NCI-H1436 treated with DMSO at 0.1 percent for 48 hours (cell line): ENCODE measurements at regions not wholly inside any gene's neighbourhood (a gene's known extent, or its start where the extent isn't known, plus 50 kb on each side); places are given as distances from the start of the nearest gene placed in this dataset.

ENCODE experiments used
- DNase-seq: peaks from one replicate; lab custom pipeline; 2025; lab: John Stamatoyannopoulos, UW

DNA sequence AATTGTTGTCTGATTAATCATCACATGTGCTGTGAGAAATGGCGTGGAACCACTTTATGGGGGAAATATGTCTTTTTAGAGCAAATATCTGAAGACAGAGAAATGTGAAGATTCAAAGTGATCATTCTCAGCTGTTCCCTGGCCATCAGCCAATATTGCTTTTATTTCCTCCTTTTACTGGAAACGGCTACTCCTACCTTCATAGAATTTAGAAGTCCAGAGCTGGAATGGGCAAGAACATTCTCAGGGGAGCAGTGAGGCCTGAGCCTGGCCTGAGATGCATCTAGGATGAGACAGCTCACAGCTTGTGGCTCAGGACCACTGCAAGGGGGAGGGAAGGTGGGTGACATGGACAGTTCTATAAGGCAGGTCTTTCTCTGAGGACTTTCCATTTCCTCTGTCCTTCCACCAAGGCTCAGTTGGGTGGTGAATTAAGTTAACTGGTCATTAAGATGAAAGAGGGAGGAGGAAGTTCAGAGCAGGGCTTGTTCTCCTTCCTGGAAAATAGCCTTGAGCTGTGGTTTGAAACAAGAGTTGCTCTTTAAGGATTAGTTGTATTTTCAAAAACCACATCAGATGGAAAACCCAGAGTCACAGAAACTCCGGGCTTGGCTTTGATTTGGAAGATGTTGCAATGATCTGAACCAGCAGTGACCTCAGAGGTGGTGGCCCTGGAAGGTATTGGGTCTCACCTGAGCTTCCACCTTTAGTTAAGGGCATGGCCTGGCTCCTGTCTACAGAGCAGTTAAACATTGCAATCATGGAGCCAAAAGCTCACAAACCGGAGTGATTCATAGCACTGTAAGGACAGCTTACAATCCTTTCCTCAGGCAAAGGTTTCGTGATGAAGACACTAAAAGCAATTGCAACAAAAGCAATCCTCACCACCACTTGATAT is 144.3 kb downstream of the VAPA start:
- DNase-seq: no peak

DNA sequence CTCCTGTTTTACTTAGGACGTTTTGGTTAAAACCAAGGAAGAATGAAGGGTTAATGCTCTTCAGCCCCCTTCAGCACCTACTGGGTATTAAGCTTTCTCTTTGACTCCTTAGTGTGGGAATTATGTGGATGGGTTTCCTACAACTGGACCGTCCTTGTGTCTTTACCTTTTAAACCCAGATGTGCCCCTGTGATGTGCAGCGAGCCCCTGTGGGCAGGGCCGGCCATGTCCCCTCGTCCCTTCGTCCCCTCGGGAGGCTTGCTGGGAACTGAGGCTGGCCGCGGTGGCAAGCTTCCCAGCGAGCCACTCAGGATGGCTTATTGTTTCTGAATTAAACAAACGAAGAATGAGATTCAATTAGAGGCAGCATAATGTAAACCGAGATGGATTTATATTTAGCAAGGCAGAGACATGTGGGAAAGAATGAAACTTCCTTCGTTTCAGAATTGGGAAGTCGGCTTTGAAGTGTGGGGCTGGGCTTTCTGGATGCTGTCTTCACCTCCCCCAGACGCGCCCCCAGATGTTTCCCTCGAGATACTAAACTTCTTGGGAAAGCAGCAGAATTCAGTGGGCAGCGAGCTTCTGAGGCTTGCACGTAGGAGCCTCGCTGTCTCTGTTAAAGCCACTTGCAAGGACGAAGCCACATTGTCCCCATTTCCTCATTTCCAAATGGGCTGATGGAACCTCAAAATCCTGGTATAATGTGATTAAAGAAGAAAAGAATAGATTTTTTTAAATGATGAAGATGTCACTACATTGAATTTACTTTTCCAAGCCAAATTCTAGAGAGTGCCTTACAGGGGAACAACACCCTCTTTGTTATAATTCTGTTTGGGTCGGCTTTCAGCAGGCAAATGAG is 146.0 kb downstream of the VAPA start:
- DNase-seq: no peak

DNA sequence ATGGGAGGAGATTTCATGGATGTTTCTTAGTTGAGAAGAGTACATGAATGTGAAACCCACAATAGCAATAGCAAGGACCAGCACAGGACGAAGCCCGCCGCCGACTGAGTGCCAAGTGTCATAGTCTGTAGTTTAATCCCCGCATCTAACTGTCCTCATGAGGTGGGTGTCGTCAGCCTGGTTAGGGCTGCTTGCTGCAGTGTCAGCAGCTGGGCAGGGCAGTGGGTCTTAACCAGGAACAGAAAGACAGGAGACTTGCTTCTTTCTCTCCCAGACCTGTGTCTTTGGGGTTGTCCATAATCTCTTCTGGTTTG is 146.6 kb downstream of the VAPA start:
- no peak for DNase-seq

DNA sequence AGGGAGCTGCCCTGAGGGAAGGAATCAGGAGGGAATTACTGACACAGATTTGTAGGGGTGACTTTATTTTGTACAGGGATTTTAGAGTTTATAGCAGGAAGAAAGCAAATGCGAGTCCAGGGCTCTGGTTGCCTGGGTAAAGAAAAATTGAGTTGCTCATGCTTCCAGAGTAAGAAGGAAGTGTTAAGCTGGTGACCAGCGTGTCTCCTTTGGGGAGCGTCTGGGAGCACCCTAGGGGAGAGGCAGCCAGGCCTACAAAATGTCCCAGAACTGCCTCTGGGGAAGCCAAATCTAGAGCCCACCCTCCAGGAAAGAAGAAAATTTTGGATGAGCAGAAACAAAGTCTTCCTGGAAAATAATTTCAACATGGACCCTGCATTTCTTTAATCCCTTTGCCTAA is 147.0 kb downstream of the VAPA start:
- DNase-seq: no peak

DNA sequence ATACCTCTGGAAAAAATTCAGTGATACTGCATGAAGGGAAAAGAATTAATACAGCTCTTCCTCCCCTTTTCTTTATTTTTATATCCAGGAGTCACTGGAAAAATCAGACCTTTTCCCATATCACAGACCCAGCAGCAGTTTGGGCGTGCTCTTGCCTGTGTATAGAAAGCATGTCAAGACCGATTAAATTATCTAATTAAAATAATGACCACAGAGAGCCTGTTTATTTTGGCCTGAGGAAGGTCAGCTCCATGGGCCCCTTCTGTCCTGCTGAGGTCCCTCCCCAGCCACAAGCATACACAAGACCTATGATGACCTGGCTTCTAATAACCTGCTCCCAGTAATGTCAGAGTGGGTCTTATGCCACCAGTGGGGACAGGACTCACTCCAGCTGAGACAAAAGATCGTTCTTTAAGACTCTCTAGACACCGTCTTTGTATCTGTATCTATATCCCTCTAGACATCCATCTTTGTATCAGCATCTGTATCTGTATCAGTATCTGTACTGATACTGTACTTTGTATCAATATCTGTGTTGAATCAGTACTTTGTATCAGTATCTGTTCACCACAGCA is 147.8 kb downstream of the VAPA start:
- DNase-seq: no peak

DNA sequence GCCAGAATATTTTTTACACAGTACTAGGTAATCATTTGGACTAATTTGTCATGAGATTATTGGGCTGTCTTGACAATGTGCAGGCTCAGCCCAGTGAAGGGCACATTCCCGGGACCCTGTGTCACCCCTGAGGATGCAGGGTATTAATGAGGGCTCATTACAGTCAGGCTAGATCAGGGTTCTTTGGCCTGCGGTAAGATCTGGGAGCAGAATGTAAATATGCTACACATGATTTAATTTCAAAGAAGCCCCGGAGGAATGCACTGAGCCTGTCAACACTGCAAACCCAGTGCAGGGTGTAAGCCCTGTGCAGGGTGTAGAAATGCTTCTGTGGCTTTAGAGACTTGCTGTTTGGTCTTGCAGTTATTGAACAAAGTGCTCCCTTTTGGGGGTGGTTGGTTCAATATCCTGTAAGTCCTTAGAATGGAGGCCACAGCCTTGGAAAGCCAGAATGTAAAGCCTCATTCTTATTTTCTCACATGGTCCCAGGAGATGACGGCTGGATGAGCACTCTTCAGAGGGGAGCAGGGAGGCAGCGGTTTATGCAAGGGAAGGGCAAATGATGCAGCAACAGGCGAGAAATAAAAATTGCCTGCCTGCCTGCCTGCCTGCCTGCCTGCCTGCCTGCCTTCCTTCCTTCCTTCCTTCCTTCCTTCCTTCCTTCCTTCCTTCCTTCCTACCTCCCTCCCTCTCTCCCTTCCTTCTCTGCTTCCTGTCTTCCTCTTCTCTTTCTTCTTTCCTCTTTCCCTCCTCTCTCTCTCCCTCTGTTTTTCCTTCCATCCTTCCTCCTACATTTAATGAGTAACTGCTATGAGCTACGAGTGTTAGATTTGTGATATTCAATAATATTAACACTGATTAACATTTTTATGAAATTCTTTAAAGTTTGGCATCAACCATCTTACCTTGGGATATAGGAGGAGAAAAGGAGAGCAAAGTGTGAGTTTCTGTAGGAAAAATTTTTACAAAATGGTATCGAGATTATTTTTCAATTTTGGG is 148.8 kb downstream of the VAPA start:
- DNase-seq: no peak

DNA sequence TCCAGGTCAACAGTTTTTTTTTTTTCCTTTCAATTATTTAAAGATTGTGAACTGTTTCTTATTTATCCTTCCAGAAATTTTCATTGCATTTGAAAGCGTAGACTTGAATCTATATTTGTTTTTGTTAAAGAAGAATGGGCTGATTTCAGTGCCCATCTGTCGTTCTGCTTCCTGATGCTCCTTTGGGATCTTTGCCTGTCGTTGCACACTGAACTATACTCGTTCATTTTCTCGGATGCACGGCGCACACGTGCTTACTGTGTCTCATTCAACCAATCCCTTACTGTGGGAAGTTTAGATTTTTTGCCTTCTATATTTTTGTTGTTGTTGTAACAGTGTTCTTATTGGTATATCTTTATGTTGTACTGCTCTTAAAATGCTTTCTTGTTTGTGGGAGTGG is 149.7 kb downstream of the VAPA start:
- DNase-seq: no peak

DNA sequence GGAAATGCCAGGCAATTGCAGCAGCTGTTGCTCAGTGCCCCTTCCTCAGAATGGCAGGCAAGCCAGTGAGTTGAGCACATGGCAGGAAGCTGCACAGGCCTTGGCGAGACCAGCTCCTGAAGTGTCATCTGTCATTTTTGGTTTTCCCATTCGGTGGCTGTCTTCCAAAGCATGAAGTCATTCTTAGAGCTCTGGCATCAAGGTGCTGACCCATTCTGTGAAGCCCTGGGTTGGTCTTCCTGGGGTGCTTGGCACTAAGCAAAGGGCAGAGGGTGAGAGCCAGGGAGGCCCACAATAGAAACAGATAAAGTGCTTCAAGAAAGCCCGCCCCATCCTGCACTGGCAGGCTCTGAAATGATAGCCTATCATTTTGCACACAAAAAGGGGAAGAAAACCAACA is 150.5 kb downstream of the VAPA start:
- no peak for DNase-seq

DNA sequence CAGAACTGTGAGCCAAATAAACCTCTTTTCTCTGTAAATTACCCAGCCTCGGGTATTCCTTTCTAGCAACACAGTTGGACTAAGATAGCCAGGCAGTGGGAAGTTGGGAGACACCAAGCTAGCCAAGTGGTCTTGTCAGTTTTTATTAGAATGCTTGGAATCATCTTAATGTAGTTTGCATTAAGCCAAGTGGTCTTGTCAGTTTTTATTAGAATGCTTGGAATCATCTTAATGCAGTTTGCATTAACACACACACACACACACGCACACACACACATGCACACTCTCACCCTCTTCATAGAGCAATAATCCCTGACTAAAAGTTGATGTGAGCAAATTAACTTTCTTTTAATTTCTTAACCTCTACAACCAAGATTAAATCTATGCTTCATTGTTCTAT is 151.5 kb downstream of the VAPA start:
- no peak for DNase-seq

DNA sequence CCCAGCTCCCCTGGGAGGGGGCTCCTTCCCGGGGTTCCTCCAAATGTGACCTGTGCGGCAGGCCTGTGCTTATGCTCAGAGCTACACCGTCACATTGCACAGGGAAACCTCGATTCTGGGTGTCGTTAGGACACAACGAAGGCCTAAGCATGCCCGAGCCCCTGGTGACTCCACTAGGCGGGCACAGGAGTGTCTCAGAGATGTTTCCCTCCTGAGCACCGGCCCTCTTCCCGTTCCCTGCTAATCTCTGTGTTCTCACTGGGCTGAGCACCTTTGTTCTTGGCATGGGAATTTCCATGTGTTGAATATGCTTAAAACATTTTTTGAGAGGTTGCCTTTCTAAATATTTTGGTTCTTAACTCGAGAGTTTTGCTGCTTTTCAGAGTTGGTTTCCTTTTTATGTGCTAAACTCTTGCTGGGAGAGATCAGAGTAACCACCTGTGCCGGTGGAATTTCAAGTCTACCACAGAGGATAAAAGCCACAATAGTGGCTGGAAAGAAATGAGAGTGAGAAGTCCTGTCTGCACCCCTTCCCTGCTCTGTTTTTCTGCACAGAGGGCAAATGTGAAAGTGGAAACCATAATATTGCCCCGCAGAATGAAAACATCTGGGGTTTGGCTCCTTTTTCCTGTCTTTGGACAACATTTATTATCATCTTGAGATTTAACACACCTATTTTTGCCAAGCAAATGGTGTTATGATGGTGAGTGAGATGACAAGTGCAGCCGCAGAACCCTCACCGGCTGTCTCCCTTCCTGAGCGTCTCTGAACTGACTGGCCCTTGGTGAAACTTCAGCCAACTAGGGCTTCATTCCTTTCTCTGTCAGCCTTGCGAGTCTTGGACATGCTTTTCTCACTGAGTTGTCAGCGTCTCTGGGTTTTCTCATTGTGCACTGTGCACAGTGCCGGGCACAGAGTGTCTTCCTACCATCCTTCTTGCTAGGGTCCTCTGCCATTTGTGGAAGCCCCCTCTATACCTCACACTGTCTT is 154.1 kb downstream of the VAPA start:
- no peak for DNase-seq

DNA sequence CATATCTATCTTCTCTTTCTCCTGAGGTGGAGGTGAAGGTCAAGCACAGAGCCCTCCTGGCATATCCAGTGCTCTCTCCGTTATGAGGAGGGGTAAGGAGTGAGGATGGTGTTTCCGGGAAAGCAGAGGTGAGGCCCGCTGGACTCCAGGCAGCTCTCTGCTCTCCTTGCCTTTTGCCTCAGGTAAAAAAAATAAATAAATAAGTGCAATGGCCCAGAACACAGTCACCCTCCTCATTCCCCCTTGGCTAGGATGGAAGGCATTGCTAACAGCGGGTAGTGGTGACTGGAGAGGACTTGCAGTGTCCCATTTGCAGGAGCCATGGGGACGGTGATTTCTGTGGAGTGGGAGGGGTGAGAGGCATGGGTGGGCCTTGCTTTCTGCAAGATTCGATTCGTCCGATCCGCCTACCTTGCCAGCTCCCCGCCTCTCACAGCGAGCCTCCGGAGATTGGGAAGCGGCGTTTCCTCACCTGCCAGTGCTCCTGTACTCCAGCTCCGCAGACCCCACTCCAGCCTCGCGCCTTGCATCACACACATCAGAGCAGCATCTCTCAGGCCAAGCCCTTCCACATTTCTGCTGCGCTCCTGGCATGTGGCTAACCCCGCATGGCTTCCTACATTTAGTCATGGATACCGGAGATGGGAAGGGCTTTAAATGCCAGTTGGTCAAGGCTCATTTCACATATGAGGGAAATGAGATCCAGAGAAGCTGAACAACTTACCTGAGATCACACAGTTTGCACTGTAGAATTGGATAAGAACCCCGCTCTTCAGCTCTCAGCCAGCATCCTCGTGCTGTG is 155.2 kb downstream of the VAPA start:
- no peak for DNase-seq

DNA sequence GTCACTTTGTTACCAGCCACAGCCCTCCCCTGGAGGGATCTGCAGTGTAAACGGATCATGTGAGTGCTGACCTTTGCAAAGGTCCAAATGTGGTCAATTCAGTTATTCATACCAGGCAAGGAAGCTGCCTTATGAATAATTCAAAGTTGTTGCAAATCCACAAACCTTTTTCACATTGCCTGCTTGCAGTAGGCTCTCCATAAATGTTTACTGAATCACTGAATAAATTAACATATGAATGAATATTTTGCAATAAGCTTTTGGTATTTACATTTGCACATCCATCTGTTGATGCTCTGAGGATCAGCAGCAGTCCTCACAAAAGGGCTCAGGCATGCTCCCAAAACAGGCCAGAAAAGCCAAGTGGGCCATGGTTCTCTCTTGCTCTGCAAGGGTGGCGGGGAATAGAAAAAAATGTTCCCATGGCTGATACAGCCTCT is 156.8 kb downstream of the VAPA start:
- no peak for DNase-seq

DNA sequence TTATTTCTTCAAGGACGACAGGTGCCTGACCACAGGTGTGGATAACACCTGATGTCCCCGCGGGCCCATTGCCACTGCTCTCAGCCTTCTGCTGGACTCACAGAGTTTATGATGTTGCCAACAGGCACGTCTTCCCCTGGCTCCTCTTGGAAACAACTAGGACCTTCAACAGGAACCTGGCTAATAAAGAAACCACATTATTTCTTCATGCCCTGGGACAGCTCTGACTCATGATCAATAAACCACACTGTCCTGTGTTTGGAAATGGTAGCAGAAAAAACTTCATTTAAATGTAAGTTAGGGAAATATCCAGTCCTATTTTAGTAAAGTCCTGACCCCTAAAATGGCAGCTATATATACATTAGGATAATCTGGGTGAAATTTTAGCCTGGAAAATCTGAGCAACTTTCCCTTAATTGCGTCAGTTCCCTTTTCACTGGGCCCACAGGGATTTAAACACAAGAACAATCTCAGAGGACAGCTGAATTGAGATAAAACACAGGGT is 158.9 kb downstream of the VAPA start:
- no peak for DNase-seq

DNA sequence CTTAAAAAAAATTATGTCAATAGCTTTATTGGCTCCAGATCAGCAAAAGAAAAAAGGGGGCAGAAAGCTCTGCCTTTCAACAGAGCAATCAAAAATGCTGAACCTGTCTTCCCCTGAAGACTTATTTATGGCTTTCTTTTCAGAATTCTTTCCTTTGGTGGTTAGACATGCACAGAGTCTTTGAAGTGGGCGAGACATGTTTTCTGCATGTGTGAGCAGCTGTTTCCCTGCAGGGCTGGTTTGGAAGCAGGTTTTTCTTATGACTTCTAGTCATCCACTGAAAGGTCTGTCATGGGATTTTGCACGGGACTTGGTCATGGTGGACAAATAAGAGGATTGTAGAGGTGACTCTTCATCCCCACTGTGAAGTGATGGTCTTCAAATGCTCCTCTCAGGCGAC is 160.3 kb downstream of the VAPA start:
- DNase-seq: no peak

DNA sequence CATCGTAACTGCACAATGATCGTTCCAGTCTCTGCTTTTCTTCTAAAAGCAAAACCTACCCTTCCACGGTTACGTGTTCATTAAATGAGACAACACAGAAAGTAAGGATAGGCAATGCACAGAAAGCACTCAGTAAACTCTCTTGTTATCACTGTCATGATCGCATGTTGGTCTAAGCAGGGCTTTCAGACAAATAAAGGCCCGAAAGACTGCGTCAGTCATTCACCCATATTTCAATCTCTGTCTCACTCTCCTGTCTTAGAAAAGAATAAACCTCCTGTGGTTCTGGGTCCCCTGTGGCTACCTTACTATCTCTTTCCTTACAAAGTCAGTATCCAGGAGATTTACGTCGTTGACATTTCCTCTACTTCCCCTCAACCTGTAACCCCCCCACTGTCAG is 160.9 kb downstream of the VAPA start:
- DNase-seq: no peak

DNA sequence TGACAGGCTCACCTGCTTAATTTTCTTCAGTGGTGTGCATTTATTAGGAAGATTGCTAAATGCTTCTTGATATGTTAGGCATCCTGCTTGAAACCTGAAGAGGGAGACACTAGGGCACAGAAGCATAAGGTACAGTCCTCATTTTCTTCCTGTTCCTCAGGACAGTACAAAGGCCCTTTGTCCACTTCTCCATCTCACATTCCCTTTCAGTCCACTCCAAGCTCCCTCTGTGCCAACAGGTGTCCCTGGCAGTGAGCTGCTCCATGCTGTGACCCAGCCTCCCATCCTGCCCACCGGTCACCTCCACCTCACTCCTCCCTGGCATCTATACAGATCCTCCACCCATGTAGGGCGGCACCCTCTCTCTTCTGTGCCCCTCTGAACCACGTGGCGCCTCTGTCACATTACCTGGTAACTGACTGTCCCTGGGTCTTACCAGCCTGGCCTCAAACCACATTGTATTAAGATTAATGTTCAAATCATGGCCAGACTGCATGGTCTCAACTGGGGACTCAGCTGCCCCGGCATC is 162.8 kb downstream of the VAPA start:
- no peak for DNase-seq

DNA sequence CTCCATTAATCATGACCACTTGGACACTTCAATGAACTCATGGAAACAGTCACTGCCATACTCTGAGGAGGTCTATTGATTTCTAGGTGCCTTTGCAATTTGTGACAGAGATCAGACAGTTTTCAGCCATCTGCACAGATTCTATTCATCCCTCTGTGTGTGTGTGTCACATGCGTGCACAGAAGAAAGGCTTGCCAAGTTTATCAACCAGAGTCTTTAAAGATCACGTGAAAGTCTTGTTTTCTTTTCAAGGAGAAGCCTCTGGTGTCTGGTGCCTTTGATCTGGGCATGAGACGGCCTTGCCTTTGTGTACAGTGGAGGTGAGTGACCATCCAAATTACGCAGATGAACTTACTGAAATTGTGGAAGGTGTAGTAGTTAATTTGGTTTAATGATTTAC is 164.2 kb downstream of the VAPA start:
- DNase-seq: no peak

DNA sequence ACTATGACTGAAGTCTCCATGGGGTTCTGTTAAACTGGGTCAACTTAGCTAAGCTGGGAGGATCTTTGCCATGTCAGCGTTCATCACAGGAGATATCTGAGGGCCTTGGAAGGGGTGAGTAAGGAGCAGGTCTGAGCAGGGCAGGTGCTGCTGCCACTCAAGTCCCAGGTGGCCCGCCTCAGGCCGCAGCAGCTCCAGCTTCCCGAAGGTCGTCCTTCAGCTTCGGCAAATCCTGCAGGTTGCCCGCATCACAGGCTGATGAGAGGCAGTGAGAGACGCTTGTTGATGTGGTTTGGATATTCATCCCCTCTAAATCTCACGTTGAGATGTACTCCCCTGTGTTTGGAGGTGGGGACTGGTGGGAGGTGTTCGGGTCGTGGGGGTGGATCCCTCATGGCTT is 166.6 kb downstream of the VAPA start:
- no peak for DNase-seq

DNA sequence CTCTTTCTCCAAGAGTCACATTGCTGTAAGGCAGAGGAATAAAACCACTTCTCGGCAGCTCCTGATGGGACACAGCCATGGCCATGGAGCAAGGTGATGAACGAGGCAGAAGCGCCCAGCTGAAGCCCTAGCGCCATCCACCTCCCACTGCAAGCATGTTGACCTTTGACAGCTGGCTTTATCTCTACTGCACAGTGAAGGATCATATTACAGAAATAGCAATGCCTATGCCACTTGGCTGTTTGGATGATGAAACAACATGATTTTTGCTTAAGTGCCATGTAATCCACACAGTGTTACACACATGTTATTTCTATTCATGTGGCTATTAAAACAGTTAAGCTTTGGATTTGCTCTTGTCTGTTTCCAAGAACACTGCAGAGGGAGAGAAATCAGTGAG is 167.7 kb downstream of the VAPA start:
- no peak for DNase-seq
